ENCODE measurements at regions not wholly inside any gene's neighbourhood (a gene's known extent, or its start where the extent isn't known, plus 50 kb on each side); places are given as distances from the start of the nearest gene placed in this dataset.
A peak's percentile ranks its signal among the peaks of the same experiment; 100 is the strongest.

DNA sequence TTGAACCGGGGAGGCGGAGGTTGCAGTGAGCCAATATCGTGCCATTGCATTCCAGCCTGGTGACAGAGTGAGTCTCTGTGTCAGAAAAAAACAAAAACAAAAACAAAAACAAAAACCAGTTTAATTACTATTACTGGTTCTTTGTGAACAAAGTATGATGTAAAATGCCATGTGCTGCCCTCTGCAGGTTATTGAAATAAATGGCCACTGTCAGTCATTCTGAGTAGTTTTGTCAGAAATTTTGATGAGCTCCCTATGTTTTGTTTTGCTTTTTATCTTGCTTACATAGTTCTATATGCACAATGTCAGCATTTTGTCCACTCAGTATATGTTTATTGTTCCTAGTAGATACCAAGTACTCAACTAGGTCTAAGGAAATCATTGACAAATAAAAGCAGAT is 423.6 kb upstream of the CHST9 start:
- Histone ChIP-seq H3K4me3 (no peak overlapping the region), H3K27me3 (no peaks in the 10 kb centered on the region), H3K36me3 (no peaks in the 10 kb centered on the region), H3K9me3 (no peaks in the 10 kb centered on the region), H3K27ac (no peak overlapping the region), H3K4me1 (peaks cover 0 to 16% (median 7%) of the 10 kb centered on the region in 4 donors)
- intact Hi-C loops (cut with DNase I; ENCODE audit: low total_unique reads) = loop anchor here (10.0 kb wide), 1 partner anchor 146 kb away; no protein-coding TSS in a partner anchor
- no peak for TF ChIP-seq EP300 (IDR thresholded peaks at IDR 0.05)
- no peak for DNase-seq
- WGBS, 5 donors = 92 to 98% (median 96%) methylated on average over 3 of the region's 3 CpGs

DNA sequence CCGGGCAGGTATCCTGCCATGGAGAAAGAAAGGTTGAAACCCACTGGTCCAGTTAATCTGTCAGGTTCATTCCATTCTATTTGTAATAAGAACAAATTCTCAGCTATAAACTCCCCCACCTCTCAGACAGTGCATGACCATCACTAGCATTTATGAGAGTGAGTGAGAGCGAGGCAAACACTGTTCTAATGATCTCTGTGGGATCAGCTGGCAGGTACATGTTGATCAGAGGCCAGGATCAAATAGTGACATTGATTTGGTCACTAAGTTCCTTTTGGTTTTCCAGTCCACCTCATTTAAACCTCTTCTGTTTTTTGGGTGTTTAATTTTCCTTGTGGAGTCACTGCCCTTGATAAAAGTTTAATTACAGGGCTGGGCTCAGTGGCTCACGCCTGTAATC is 423.1 kb upstream of the CHST9 start:
- no peak for DNase-seq
- 82 to 94% (median 83%) methylated on average over 3 of the region's 3 CpGs for WGBS, 5 donors
- H3K4me3 ChIP-seq = no peak overlapping the region
- intact Hi-C loops (cut with DNase I; ENCODE audit: low total_unique reads) = loop anchor here (10.0 kb wide), 1 partner anchor 147 kb away; no protein-coding TSS in a partner anchor
- no peaks in the 10 kb centered on the region for H3K27me3 ChIP-seq
- no peaks in the 10 kb centered on the region for H3K9me3 ChIP-seq
- H3K4me1 ChIP-seq = peaks cover 0 to 16% (median 7%) of the 10 kb centered on the region in 4 donors
- no peaks in the 10 kb centered on the region for H3K36me3 ChIP-seq
- no peak overlapping the region for H3K27ac ChIP-seq
- TF ChIP-seq POLR2AphosphoS5 (IDR thresholded peaks at IDR 0.05) = no peak
- TF ChIP-seq POLR2A (IDR thresholded peaks at IDR 0.05) = no peak
- TF ChIP-seq EP300 (IDR thresholded peaks at IDR 0.05) = no peak
- TF ChIP-seq, protein P1, sequence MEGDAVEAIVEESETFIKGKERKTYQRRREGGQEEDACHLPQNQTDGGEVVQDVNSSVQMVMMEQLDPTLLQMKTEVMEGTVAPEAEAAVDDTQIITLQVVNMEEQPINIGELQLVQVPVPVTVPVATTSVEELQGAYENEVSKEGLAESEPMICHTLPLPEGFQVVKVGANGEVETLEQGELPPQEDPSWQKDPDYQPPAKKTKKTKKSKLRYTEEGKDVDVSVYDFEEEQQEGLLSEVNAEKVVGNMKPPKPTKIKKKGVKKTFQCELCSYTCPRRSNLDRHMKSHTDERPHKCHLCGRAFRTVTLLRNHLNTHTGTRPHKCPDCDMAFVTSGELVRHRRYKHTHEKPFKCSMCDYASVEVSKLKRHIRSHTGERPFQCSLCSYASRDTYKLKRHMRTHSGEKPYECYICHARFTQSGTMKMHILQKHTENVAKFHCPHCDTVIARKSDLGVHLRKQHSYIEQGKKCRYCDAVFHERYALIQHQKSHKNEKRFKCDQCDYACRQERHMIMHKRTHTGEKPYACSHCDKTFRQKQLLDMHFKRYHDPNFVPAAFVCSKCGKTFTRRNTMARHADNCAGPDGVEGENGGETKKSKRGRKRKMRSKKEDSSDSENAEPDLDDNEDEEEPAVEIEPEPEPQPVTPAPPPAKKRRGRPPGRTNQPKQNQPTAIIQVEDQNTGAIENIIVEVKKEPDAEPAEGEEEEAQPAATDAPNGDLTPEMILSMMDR (IDR thresholded peaks at IDR 0.05) = no peak

DNA sequence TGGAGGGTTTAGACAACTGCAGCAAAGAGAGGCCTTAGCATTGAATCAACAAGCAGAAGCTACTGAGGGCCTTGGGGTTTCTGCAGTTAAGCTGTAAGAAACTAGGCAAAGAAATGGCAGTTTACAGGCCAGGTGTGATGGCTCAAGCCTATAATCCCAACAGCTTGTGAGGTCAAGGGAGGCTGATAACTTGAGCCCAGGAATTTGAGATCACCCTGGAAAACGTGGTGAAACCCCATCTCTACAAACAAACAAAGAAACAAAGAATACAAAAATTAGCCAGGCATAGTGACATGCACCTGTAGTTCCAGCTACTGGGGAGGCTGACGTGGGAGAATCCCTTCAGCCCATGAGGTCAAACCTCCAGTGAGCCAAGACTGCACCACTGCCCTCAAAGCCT is 421.6 kb upstream of the CHST9 start:
- WGBS, 5 donors = 50 to 65% (median 59%) methylated on average over 2 of the region's 2 CpGs
- H3K27me3 ChIP-seq = no peaks in the 10 kb centered on the region
- H3K4me3 ChIP-seq = no peak overlapping the region
- H3K4me1 ChIP-seq = peaks cover 0 to 16% (median 7%) of the 10 kb centered on the region in 4 donors
- intact Hi-C loops (cut with DNase I; ENCODE audit: low total_unique reads) = loop anchor here (10.0 kb wide), 1 partner anchor 148 kb away; no protein-coding TSS in a partner anchor
- TF ChIP-seq POLR2A (IDR thresholded peaks at IDR 0.05) (no peak), EP300 (IDR thresholded peaks at IDR 0.05) (no peak), POLR2AphosphoS5 (IDR thresholded peaks at IDR 0.05) (no peak)
- TF ChIP-seq, protein P1 (IDR thresholded peaks at IDR 0.05) = no peak
- H3K36me3 ChIP-seq = no peaks in the 10 kb centered on the region
- no peak overlapping the region for H3K27ac ChIP-seq
- H3K9me3 ChIP-seq = no peaks in the 10 kb centered on the region
- no peak for DNase-seq

DNA sequence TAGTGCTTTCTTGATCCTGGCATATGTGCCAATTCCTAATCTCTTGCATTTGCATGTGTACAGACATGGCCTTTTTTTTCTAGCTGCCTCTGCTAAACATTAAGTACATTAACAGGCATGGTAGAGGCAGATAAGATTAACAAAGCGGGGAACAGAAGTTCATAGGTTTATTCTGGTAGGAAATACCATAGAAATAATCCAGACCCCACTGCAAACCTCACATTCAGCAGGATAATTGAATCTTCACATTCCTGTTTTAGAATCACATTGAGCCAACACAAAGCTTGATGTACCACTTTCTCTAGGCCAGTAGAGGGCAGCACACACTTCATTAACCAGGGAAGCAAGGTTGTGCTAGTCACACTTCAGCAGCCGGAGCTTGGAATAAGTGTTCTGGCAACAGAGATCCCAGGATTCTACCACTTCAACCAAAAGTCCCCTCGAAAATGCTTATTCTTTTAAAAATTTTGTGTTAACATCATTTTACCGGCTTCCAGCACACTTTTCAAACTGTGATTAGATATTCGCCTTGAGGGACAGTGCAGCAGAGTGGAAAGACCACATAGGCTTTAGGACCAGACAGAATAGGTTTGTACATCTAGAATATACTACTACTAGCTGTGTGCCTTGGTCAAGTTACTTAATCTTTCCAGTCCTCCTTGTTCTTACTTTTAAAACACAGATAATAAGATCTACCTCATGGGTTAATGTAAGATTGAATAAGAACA is 420.2 kb upstream of the CHST9 start:
- peak; percentile 66 to 93 for DNase-seq
- intact Hi-C loops (cut with DNase I; ENCODE audit: low total_unique reads) = loop anchor here (10.0 kb wide), 1 partner anchor 150 kb away; no protein-coding TSS in a partner anchor
- 16 to 22% (median 21%) methylated on average over 5 of the region's 5 CpGs for WGBS, 5 donors

More for the DNA sequence above, 420.2 kb upstream of the CHST9 start:
- H3K4me1 ChIP-seq = peaks cover 0 to 16% (median 7%) of the 10 kb centered on the region in 4 donors
- no peaks in the 10 kb centered on the region for H3K9me3 ChIP-seq
- no peak overlapping the region for H3K4me3 ChIP-seq
- no peaks in the 10 kb centered on the region for H3K36me3 ChIP-seq
- H3K27me3 ChIP-seq = no peaks in the 10 kb centered on the region
- TF ChIP-seq EP300 (IDR thresholded peaks at IDR 0.05) (no peak), POLR2AphosphoS5 (IDR thresholded peaks at IDR 0.05) (peak in 1 of 3 donors; percentile 7), POLR2A (IDR thresholded peaks at IDR 0.05) (no peak)
- TF ChIP-seq, protein P1 (IDR thresholded peaks at IDR 0.05) = peak in 5 of 7 experiments; percentile 59 to 78 (median 71)
- no peak overlapping the region for H3K27ac ChIP-seq
